Activated CD4-positive, alpha-beta T cell treated with anti-CD3 and anti-CD28 coated beads, Interleukin-2, Interleukin-4, amounts not matched to agents 100 ng/mL and 50 ng/mL, durations not matched to agents 16 hours and 8 hours (primary cell): ENCODE measurements at regions not wholly inside any gene's neighbourhood (a gene's known extent, or its start where the extent isn't known, plus 50 kb on each side); places are given as distances from the start of the nearest gene placed in this dataset.
A peak's percentile ranks its signal among the peaks of the same experiment; 100 is the strongest.

Experiments
- DNase-seq: peaks from one replicate; pipeline ENCODE4 v3.0.0-alpha.2; 2020; ENCODE audit warnings: low spot score

DNA sequence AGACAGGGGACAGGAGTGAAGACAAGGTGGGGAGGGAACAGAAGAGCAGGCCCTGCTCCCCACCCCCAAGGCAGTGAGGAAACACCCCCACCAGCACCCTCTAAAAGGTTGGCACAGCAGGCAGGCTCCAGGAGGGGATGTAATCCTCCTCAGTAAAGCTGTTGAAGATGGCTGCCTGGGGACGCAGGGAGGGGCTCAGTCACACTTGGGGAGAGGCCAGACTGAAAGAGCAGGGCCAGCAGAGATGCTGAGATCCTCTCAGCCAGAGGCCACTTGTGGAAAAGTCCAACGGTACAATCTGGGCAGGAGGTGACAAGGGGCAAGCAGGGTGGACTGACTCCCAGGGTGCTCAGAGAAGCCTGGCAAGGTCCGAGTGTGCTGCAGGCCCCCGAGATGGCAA, 154.8 kb upstream of the ID2 start:
- no peak for DNase-seq

DNA sequence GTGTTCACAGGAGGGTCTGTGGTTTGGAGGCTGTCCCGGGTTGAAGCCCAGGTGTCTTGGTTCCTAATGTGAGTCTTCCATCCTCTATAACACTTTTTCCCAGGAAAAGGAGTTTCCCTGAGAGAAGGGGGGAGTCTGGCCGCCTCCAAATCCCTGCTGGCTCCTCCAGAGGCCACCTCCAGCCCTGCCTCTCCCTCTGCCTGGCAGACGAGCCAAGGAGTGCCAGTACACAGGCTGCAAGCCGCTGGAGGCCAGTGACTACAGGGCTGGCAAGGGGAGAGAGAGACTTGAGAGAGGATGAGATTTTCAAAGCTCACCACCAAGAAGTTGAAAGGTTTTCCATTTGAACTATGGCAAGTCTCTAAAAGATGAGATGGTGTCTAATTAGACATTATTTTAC, 154.2 kb upstream of the ID2 start:
- DNase-seq, result no peak

DNA sequence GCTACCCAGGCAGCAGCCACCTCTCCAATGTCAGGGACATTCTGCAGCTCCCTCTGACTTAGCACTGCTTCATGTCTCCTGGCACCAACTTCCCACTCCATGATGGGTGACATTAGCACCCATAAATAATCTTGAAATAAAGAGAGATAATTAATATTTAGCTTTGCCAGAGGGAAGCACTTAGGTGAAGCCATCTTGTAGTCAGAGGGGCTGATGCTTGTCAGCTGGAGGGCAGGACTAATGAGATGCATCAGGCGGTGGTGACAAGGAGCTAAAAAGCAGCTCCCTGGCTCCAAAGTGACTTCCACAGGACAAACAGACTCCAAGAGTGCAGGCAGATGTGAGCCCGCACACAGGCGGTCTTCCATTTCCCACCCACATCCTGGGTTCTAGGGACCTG, 153.0 kb upstream of the ID2 start:
- DNase-seq, result no peak

DNA sequence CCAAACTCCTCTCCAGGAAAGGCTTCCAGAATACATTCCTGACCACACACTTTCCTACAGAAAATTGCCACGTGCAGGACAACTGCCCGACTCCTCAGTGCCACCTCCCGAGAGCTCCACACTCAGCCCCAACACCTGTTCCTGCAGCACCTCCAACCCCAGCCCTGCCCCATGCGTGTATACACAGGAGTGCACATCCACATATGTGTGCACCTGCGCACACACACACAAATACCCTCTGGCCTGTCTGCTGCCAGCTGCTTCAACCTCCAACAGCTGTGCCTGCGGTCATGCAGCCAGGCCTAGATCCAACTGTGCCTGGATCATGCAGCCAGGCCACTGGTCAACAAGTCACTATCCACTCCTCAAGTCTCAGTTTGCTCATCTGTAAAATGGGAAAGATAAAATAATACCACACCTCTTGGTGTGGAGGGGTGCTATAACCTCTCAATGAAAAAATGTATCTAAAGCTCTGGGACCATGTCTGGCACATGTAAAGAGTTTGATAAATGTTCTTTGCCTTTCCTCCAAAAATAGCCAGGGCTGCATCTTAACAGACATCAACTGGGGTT, 152.1 kb upstream of the ID2 start:
- no peak for DNase-seq

DNA sequence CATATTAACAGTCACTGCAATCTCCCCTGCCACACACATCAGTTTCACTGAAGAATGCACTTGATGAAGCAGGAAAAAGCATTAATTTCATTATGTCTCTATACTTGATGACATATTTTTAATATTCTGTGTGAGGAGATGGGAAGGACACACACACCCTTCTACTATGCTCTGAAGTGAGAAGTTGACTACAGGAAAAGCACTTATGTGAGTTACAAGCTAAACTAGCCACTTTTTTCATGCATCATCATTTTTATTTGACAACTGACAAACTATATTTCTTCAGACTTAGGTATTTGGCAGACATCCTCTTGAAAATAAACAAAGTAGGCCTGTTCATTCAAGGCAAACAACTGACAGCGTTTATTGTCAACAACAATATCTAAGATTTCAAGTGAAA, 150.4 kb upstream of the ID2 start:
- DNase-seq, result no peak

DNA sequence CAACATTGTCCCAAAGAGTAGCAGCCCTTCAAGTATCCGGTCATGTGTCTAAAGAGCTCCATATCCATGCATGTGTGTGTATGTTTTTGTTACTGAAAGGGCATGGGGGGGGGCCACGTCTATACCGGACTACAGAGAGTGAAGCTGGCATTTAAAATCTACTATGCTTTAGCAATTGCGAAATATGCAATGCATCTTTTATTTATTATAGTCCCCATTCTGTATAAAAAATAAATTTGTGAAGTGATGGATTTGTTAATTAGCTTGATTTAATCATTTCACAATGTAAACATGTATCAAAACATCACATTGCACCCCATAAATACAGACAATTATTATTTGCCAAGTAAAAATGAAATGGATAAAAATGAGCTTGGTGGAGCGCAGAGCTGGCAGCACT, 149.4 kb upstream of the ID2 start:
- DNase-seq, result no peak

DNA sequence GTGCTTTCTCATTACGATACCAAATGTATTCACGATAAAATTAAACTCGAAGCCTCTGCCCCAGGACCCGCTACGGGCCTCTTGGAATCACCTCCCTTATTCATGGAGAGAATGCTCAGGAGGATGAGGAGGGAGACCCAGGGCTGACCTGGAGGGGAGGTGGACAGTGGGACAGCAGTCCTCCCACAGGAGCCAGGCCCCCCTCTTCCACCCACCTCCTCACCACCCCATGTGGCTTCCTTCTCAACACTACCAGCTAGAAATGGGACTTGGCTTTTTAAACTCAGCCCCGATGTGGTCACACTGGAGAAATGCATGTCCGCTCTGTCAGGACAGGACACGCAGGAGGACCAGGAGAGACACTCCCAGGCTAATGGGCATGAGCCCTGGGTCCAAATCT, 147.9 kb upstream of the ID2 start:
- no peak for DNase-seq

DNA sequence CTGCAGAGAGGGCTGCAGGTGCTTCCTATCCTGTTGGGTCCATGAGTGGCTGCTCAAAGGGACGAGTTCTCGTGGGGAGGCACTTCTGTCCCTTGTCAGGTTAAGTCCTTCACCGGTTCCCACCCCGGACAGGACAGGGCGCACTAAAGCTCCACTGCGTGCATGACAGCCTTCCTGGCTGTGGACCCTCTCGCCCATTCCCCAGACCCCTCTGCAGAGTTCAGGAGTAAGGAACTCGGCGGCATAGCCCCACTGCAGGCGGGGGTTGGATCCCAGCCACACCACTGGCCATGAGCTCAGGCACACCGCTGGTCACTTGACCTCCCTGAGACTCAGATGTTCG, 147.5 kb upstream of the ID2 start:
- no peak for DNase-seq

DNA sequence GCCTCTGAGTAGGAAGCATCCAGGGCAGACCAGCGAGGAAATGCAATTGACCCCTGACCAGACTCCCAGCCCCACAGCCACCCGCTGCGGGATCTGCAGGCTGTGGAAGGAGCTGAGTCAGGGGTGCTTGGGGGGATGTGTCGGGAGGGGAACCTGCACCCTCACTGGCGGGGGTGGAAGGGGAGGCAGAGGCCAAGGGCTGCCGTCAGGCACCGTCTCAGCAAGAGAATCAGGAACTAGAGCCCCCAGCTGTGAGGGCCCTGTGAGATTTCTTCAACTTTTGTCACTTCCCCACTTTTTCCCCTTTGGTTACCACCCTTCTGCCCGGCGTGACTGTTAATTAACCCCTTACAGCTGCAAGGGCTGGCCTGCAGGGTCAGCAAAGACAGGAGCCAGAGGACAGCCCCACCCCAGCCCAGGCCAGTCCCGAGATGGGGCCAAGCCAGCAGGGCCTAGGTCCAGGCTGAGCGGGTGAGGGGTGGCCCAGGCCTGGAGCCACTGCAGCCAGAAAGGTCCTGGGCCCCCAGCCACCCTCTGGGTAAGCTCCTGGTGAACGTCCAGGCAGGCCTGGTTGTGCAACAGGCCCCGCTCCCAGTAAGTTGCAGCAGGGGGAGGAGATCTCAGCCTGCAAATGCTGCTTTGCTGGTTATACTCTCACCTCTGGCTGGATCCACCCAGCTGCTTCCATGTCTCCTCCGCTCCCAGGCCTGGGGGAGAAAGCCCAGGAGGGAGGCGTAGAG, 147.0 kb upstream of the ID2 start:
- DNase-seq, result no peak

DNA sequence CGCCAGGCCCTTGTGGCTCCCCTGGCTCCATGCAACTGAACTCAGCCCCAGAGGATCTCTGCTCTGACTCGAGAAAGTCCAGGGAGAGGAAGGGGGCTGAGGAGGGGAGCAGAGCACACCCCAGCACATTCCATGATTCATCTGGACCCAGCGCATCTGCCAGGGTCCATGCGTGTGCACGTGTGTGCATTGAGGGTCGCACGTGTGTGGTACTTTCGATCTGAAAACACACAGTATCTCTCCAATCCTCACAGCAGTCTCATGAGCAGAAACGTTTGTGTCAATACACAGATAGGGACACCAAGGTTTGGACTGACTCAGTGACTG, 146.4 kb upstream of the ID2 start:
- no peak for DNase-seq

DNA sequence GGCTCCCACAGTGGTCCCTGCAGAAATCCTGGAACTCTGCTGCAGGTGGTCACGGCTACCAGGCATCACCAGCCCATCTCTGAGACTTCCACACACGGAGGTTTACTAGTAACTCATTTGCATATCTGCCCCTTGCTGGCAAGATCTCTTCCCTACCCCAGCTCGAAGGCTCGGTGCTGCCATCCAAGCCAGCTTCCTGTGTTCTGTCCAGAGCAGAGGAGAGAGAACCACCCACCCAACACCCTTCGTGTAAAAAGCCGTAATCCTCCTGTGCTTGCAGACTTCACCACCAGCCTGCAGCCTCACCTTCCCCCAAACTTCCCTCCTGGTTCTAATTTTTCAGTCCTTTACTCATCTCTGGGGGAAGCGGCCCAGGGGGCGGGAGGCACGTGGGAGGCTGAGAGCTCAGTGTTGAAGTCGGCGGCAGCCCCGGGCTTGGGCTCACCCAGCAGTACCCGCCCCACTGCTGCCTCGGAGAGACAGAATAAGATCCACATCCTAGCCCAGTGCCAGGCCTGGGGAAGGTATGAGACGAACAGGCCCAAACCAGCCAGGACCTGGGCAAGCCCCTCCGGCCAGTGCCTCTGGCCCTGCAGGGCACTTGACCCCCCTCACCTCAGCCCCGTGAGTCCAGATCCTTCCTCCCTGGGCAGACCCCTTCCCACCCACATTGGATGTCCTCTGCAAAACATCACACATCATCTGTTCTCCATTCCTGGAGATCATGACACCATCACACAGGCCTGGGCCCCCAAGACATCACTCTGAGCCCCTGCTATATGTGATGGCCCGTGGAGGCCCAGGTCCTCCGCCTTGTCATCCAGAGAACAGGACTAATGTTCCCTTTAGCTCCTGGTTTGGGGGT, 145.8 kb upstream of the ID2 start:
- DNase-seq, result no peak

DNA sequence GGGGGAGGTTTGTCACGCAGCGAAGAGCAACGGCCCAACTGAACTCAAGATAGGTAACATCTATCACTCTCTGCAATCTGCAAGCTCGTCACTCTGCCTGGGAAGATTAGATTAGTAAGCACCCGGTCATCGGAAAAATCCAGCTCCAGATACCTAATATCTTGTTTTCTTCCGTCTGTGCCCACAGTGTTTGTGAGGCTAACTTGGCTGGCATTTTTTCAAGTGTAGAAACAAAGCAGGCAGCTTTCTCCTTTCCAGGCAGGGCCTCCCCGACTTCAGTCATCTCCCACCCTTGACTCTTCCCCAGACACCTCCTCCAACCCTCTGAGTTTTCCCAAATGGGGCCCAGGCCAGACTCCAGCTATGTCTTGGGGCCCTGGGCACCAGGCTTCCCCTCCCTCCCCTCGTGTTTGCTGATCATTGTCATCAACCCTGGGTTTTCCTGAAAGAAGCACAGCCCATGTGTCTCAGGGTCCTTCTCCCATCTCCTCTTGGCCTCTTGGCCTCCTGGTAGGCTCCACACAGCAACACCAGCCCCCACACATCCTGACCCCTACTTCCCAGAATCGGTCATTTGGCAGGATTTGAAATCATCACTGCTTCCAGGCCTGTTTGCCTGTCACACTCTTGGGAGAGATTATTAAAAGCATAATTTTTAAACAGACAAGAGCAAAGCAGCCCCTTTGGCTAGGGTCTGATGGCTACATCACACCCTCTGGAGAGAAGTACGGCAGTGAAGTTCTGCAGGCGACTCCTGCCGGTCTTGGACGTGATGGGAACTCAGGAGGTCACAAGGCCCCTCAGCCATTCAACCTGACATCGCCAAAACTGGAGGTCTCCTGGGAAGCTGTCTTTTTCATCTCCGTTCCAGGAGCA, 144.9 kb upstream of the ID2 start:
- no peak for DNase-seq

DNA sequence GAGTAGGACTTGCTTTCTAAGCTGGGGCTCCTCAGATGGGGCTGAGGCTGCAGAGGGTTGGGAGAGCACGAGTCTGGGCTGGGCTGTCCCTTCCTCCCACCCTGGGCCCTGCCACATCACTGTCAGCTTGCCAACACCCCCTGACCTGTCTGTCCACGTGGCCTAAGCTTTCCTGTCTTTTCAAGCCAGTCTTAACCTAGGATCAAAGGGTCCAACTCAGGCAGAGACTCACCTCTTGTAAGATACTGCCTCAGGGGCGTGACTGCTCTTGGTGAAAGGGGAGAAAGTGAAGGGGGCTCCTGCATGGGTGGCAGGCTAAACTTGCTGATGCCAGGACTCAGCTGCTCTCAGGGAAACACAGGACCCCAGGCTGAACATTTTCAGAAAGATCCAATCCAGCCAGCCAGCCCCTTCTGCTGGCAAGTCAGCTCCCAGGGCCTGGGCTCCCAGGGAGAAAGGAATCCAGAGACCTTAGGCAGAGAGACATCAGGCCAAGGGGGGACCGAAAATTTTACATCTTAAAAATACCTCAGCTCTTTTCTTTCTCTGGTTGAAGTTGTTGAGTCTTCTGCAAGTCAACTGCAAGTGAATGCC, 144.2 kb upstream of the ID2 start:
- no peak for DNase-seq

DNA sequence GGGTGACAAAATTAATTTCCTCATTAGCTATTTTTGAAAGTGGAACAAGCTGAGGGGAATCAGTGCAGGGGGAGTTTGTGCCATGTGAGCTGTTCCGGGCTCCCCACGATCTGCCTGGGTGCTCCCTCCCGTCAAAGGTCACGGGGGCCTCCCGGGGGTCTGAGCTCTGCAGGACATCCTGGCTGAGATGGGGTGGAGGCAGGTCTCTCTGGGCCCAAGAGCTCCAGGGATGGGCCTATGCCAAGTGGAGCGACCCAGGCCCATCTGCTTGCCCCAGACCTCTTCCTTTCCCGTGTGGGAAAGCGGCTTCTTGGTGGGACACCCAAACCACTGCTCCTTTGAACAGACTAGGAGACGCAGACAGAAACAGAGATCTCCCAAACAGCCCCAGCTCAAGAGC, 143.3 kb upstream of the ID2 start:
- DNase-seq, result no peak

DNA sequence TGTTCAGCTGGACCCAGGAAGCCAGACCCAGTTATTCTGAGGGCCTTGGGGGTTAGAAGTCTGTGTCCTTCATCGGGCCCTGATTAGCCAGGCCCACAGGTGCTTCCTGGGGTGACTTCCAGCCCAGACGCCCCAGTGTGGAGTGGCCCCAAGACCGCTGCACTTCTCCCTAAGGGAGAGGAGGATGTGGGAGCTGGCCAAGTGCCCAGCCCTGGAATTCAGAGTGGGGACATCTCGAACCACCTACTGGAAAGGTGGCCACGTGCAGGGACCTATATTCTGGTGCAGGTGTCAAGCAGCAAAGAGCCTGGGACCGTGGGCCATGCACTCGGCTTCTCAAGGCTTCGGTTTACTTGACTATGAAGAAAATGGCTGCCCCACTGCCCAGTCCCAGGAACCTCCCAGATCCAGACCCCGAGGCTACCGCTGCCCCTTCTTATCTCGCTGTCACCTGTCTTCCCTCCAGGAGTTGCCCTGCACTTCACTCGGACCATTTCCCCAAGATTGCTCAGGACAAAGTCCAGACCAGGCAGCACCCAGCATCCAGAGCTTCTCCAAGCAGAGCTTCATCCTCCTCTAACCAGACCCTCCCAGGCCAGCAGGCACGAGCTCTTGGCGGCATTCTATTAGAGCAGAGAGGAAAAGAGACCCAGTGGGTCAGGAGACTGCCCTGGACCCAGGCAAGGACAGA, 142.8 kb upstream of the ID2 start:
- DNase-seq, result no peak

DNA sequence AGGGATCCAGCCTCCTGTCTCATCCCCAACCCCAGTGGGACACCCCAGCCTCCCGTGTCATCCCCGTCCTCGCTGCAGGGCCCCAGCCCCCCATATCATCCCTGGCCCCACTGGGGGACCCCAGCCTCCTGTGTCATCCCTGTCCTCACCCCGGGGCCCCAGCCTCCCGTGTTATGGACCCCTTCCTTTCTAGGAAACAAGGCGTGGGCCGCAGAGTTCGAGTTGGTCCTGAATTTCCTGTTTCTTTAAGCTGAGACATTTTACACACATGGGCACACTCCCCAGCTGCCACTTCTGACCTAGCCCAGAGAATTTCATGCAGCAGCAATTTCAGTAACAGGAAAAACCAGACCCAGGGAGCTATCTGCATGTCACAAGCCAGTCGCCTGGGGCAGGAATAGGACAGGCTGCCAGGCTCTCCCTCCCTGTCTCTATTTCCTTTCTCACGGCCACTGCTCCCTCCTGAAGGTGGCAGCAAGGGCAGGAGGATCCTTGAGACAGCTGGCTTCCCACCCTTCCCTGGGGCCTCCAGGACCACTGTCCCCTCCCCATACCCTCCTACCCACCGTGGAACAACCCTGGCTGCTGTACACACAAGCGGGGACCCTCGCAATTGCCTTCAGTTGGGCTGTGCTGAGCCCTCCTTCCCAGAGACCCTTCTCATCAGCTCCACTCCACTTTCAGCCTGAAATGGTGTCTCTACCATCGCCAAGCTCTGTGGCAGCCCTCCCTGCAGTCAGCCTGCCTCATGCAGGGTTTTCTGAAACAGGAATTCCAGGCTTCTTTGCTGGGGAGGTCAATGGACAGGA, 141.9 kb upstream of the ID2 start:
- no peak for DNase-seq

DNA sequence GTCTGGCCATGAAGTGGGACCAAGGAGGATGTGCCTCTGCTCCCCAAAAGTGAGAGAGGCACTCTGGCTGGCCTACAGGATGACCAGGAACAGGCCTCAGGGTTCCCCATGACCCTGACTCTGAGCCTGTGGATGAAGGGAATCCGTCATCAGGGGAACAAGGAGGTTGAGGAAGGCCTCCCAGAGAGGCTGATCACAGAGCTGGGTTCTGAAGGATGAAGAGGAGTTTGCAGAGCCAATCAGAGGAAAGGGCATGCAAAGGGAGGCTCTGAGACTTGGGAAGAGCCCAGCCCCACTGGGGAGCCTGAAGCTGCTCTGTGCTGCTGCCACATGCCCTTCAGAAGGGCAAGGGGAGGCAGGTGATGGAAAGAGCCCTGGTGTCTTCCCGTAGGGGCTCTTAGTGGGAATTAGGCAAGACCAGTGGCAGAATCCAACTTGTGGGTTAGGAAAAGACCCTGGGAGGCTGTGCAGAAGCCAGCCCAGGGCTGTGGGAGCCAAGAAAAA, 141.3 kb upstream of the ID2 start:
- DNase-seq, result no peak

DNA sequence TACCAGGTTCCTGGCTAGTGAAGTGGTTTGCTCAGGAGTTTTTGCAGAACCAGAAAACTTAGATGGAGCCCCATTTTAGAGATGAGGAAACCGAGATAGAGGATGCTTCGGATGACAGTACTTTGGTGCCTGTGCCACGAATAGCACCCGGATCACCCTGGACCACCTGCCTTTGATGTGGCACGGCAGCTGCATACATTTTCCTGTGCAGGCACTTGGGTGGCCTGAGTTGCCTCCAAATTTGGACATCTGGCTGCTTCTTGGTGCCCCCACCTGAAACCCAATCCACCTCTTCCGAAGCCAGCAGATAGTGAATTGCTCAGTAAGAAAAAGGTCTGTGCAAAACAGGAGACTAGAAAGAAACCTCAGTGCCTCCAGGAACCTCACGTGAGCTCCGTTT, 140.6 kb upstream of the ID2 start:
- peak; percentile 44 for DNase-seq

DNA sequence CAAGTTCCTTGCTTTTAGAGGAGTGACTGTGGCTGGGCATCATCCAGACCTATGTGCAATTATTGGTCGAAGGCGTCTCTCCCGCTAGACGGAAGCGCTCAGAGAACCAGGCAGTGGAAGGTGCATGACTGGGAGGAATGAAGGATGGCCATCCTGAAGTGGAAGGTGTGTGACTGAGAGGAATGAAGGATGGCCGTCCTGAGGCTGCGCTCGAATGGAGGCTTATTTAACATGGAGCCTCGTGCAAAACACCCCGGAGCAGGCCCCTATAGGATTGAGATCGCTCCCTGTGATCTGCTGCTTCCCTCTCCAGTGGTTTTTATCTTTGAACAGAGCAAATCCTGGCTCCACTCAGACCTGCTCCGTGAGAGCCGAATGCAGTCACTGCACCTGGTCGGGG, 140.2 kb upstream of the ID2 start:
- no peak for DNase-seq

DNA sequence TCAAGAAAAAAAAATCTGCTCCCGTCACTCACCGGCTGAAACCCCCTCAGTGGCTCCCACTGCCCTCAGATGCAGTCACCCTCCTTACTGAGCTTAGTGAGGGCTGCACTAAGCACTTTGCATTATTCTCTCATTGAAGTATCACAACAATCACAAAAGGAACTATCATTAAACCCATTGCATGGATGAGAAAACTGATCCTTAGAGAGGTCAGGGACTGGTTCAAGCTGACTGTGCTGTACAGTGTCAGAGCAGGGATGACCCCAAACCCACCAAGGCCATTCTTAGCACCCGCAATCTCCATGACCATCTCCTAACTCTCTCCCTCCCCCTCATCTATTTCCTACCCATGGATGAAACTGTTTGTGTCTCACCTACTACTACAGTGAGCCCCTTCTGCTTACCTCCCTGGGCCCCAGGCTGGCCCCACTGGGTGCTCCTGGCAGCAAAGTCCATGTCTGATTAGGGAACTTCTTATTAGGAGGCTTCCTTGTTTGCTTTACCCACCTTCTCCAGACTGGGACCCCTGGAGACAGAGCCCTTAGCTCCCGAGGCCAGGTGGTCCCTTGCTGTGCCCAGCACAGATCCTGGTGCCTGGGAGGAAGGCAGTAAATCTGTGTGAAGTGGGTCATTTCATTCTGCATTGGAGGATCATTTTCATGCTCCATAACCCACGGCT, 139.3 kb upstream of the ID2 start:
- no peak for DNase-seq
